HG02763 (cell line): ENCODE measurements at regions not wholly inside any gene's neighbourhood (a gene's known extent, or its start where the extent isn't known, plus 50 kb on each side); places are given as distances from the start of the nearest gene placed in this dataset.

ENCODE experiments used
- ATAC-seq: cut with Tn5 transposase; IDR thresholded peaks from one replicate; pipeline ENCODE4 v1.9.1; 2021; ENCODE audit warnings: mild to moderate bottlenecking, moderate library complexity; ENCODE audit not compliant: unreplicated experiment

DNA sequence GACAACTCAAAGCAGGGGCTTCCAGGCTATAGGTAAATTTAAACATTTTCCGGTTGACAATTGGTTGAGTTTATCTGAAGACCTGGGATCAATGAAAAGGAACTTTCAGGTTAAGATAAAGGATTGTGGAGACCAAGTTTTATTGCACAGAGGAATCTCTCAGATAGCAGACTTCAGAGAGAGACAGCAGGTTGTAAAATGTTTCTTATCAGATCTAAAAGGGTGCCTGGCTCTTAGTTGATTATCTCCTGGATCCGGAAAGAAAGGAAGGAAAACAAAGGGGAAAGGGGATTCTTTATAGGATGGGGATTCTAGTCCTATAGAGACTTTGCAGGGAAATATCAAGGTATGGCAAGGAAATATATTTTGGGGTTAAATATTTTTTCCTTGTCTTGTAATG is 951.3 kb upstream of the SEMA6D start:
- ATAC-seq, result no peak

DNA sequence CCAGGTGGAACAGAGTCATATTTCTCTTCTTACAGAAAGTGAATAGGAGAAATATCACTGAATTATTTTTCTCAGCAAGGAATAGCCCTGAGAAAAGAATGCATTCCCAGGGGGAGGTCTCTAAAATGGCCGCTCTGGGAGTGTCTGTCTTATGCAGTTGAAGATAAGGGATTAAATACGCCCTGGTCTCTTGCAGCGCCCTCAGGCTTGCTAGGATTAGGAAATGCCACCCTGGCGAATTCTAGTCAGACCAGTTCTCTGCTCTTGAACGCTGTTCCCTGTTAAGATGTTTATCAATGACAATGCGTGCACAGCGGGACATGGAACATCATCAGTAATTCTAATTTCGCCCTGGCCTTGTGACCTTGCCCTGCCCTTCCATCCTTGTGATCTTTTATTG is 949.0 kb upstream of the SEMA6D start:
- no peak for ATAC-seq

DNA sequence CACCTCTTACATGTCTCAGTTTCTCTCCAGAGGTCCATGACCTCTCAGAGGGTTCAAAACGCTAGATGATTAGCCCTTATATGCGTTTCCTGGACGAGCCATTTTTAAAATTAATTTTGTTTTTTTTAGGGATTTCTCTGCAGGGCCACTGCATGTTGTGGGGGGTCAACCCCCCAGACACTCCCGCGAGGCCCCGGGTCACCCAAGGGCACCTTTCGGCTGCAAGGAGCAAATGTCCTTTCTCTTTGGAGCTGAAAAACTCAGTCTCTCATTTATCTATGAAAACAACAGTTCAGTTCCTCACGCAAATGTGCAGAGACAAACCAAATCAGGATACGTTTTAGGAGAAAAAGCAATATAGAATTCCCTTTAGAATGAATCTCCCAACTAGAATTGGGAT is 944.3 kb upstream of the SEMA6D start:
- ATAC-seq, result no peak

DNA sequence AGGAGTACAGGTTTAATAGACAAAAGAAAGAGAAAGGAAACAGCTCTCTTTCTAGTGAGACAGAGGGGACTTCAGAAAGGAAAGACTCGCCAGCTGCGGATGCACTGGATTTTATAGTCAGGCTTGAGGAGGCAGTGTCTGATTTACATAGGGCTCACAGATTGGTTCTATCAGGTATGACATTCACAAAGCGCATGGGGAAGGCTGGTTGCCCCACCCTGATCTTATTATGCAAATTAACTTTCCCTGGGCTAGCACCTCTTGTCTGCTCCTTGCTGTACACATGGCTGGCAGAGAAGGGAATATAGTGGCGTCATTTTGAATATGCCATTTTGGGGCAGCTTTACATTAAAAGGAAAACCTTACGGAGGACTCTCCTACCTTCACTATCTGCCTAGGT is 938.4 kb upstream of the SEMA6D start:
- no peak for ATAC-seq

DNA sequence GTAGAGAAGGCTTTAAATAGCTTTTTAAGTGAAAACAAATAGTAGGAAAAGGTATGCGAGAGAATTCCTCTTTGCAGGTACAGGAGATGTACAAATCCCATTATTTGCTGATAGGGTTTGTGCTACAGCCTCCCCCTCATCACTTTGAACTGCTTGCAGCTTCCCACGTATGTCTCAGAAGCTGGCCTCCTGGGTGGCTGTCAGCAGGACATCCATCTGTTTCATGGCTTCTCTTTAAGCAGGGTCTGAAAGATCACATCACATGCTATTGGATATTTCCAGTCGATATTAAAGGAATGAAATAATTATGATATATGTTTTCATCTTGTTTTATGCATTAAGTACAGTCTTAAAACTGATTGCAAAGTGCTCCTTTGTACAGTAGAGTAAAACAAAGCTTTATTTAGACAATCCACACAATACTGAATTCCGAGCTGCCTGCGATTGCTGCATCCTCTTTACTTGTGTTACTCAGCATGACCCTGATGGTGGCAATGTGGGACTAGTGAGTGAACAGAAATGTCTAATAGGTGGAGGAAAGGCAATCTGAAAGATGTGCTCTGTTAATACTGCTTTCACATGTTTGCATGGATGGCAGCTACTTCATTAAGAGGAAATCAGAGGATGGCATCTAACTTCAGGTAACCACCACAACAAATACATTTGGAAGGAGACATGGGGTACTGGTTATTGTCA is 930.6 kb upstream of the SEMA6D start:
- no peak for ATAC-seq

DNA sequence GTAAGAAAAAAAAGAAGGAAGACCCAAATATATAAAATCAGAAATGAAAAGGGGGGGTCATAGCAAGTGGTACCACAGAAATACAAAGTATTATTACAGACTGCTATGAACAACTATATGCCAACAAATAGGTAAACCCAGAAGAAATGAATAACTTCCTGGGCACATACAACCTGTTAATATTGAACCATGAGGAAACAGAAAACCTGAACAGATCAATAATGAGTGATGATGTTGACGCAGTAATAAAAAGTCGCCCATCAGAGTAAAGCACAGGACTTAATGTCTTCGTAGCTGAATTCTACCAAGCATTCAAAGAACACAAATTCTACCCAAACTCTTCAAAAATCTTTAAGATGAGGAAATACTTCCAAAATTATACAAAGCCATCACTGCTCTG is 921.6 kb upstream of the SEMA6D start:
- no peak for ATAC-seq

DNA sequence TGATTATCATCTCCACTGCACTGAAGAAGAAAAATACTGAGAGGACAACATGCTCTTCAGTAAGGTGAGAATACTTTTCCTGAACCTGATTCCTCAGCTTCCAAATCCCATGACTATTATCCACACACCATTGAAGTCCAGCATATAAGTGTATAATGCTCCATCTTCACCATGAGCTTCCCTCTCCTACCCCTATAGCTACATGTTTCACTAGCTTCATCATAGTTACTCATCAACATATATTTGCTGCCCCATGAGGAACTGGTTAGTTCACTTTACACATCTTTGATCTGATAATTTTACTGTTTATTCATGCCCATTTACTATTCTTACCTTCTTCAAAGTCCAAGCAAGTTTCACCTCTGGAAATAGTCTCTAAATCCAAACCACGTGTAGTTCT is 908.5 kb upstream of the SEMA6D start:
- no peak for ATAC-seq

DNA sequence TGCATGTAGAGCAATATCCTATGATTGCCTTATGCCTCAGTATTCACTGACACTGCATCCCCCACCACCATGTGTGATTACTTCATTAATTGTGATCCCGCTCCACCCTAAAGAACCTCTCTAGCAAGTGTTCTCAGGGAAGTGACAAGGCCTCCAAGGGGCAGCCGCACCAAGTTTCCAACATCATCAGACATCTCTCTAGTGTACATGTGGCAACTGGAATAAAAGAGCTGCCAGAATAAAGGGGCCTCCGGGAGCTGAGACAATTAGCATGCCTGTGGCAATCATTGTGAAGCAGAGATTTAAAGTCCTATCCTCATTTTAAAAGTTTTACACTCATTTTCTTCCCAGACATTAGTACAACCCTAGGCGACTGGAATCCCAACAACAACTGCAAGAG is 902.1 kb upstream of the SEMA6D start:
- no peak for ATAC-seq

DNA sequence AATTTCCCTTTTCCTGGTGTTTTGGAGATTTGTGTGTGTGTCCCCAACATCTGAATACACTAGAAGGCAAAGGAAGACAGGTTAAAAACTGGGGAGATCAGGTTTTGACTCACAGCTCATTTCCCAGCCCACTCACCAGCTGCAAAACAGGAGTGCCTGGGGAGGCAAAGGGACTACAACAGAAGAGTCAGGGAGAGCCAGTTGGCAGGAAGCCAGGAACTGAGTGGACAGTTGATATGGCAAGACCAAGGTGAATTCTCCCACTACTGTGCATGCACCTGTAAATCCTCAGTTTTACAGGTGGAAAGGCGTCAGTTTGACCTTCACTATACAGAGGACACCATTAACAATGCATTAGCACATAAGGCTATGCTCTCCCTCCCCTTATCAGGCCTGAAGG is 901.5 kb upstream of the SEMA6D start:
- no peak for ATAC-seq

DNA sequence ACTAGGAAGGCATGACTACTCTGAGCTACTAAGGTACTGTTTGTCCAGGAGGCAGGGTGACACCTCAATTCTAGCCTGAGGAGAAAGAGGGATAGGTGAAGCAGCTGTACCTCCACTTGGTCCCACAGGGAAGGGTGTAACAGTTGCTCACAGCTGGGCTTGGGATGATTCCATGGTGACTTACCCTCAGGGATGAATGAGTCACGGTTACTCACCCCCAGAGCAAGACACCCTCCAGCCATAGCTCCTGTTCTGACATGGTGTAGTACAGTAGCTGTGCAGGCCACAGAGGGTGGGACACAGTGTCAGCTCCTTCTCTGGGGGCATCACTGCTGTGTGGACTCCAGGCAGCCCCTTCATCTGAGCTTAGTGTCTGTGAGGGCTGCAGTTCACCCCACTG is 868.6 kb upstream of the SEMA6D start:
- no peak for ATAC-seq

DNA sequence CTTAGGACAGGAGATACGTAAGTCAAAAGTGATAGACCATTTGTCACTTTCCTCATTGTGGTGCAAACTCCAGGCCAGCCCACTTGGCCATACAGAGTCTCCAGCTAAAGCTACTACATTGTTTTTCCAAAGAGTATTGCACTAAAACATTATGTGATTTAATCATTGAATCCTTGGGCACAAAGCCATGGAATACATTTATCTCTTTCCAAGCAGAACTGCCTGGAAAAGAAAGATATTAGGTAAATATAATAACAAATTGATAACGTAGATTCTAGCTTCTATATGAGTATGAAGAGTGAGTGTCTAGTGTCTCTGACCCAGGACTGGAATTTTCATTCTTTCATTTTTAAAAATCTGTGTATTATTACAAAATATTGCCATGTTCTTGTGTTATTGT is 863.7 kb upstream of the SEMA6D start:
- no peak for ATAC-seq

DNA sequence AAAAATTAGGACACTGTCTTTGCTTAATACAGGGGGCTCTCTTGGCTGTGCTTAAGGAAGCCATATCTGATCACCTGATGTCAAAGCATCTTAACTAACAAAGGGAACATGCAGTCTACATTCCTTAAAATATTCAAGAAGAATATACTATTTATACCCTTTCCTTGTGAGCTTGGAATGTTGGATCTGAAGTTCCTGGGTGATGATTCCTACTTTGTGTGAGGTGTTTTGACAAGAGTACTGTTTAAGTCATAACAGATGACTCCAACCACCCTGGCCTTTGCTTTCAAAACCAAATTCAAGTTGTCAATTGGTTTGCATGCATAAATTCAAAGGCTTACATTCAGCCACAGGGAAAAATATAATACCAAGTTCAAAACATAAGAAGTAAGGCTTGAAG is 862.7 kb upstream of the SEMA6D start:
- ATAC-seq, result no peak

DNA sequence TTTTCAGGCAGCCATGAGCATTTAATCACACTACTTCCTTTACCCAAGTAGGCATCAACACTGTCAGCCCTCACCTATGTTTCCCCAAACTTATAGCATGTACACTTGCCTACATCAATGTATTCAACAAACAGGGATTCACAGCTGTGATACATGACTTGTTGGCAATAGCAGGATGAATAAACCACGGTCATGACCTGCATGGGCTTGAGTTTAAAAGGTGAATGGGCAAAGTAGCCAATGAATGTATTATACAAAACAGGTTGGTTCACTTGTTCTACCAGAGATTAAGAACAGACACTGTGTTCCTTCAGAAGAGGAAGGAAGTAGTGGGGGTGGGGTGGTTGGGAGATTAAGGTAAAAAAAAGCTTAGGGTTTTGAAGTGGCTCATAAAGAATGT is 861.9 kb upstream of the SEMA6D start:
- no peak for ATAC-seq

DNA sequence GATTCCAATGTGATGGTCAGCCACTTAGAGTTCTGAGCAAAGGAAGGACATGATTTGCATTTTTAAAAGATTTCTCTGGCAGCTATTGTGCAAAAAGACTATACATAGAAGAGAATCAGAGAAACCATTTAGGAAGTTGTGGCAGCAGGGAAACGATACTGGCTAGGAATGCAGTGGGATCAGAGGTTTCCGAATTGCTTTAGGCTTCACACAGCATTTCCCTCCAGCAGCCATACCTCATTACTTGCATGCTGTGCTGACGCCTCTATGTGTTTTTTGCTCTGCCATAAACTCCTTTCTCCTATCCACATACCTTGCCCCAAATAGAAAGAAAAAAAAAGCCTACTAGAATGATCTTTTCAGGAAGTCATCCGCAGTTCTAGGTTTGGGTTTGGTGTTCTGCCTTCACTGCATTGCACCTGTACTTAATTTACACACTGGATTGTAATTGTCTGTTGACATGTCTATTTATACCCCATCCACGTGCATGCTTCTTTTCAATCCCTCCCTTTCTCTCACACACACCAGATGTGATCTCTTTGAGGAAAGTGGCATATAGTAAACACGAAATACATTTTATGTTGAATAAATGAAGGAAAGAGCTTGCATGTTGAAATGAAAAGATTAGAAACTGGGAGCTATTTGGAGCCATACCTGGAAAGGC is 860.3 kb upstream of the SEMA6D start:
- ATAC-seq, result no peak

DNA sequence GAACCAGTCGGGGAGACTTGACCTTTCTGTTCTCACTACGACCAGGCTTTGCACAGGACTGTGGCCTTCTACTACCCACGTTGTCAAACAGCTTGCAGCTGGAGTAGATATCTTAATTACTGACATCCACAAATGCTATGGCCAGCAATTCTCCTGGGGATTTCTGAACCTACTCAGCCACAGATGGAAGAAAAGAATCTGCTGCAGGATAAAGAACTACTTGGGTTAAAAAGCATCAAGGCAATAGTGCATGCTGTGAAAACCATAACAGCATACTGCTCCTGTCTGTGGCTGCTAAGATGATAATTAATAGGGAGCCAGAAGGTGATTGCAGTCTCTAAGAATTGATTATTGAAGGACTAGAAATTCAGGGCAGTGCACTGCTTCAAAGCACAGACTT is 859.2 kb upstream of the SEMA6D start:
- no peak for ATAC-seq

DNA sequence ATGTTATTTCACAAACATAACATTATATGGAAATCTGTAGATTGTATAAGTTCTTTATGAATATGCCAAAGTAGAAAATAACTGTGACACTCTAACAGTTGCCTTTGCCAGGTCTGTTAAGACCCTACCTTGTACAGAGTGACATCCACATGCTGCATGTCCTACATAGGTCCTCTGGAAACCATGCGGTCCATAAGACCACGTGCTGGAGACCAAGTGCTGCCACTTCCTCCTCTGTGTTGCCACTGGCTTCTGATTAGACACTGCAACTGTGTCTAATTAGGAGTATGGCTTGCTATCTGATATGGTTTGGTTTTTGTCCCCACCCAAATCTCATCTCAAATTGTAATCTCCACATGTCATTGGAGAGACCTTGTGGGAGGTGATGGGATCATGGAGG is 855.5 kb upstream of the SEMA6D start:
- no peak for ATAC-seq

DNA sequence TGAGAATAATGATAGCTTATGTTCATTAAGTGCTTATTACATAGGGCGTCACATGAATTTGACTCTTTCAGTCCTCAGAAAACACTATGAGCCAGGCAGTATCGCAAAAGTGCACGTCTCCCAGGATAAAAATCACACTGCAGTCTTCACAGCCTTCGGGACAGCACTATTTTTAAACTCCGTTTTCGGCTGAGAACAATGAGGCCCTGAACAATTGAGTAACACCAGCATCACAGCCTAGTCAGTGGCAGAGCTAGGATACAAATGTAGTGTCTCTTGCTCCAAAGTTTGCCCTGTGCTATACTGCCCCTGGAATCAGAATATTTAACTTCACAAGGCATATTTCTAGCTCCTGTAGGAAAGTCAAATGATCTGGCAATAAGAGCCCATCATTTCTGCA is 852.1 kb upstream of the SEMA6D start:
- no peak for ATAC-seq

DNA sequence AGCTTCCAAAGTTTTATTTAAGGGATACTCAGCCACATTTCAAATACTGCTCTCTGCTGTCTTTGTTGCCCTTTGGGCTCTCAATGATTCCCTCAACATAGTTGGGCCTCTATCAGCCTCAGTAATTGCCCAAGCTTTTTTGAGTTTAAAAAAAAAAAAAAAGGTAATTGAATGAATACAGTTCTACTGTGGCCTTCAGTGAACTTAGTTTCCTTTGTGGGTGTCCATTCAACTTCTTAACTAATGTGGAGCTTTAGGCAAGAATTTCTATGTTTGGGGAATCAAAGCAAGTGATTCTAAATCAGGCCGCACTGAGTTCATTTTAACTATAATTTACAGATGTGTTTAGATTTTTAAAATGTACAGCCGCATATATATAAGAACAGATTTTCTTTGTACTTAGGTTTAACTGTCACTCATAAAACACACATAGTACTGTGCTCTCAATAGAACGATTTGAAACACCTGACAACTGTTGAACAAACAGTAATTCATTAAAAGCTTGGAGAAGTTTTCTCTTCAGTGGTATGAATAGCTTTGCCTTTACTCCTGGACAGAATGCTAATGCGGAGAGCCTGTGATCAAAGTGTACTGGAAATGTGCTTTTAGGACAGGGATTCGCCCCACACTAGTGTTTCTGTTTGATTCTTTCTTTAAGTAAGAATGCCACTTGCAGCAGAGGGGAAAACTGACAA is 844.9 kb upstream of the SEMA6D start:
- no peak for ATAC-seq

DNA sequence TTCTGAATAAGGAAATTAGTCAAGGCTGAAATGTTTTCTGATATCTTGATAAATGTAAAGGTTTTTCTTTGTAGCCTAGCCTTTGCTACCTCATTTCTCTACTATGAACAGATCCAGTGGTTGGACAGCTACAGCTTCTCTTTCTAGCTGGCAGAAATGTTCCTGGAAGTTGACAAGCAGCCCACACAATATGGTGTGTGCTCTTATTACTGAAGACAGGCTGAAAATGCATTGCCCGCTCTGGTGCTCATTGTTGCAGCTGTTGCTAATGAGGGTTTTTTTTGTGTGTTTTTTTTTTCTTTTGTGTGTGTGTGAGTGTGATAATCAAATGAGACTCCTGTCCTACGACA is 844.3 kb upstream of the SEMA6D start:
- no peak for ATAC-seq

DNA sequence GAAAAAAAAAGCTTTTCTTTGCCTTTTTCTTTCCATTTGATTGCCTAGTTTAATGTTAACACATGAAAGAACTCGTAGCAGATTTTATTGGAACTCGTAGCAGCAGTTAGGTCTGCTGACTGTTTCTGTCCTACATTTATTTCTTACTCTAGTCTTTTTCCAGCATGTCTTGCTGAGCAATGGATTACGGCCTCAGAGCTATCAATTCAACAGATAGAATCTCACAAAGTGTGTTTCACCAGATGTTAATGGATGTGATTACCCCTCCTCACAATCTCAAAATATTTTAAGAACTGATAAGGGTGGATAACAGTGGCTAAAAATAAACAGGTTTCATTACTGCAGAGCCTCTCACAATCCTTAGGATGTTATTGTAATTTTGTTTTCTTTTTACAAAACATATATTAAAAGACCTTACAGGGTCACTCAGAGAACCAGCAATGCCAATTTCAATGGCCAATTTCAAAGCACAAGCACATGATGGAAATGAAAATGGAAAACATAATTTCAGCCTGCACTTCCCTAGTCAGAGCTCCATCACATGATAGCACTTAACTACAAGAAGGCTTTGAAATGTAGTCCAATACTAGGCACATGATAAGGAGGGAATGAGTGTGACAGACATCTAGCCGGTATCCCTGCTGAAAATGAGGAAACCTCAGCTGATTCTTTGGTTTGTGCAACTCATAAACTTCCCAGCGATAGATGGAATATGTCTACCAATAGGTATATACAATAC is 838.1 kb upstream of the SEMA6D start:
- no peak for ATAC-seq

DNA sequence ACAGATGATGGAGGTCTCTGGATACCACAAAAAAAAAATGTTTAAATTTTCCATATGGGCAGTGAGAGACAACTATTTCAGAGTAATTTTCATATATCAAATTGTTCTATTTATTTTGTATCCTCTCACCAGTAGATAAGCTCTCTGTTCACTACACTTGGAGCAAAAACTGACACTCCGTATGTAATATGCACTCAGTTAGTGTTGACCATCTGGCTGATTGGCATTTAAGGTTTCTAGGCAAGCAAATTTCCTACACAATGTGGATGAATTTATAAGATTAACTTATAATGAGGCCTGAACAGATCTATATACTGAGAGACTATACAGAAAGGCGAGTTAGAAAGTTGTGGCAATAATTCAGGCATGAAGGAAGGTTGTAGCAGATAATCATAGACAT is 836.5 kb upstream of the SEMA6D start:
- no peak for ATAC-seq

DNA sequence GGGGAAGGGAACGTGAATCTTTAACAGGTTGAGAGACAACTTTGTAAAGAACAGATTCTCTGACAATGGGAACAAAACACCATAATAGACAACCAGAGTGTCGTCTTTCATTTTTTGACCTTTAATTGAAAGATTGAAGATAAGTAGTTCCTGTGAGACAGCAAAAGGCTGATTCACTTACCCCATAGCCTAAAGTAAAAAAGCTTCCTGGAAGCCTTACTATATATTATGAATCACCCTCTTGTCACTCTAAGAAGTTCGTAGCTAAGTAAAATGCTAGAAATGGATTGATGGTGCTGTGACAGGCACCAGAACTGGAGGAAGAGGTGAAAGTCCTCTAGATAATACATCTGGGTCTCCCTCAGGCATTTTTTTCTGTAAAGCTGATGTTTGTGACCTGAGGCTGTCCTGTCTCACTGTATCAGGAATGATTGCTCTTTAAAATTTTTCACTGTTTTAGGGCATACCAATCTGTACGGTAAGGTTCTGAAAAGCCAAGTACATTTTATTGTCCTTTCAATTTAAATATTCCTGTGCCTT is 824.6 kb upstream of the SEMA6D start:
- no peak for ATAC-seq
